ENCODE measurements at regions not wholly inside any gene's neighbourhood (a gene's known extent, or its start where the extent isn't known, plus 50 kb on each side); places are given as distances from the start of the nearest gene placed in this dataset.

- no peak for DNase-seq (ENCODE audit: low read depth)
- in situ Hi-C loops (cut with HindIII; ENCODE audit: low sequenced_read_pairs): no loop called here
- no peak for TF ChIP-seq CTCF (IDR thresholded peaks at IDR 0.05; ENCODE audit: low read depth, low read length, missing control alignments)
- H3K4me3 ChIP-seq (ENCODE audit: low read depth, low read length): no peak overlapping the region
Measured at GRCh38 chr1:57784356-57784755, 360.5 kb upstream of the DAB1 start.

- H3K4me3 ChIP-seq (ENCODE audit: low read depth, low read length): no peak overlapping the region
- in situ Hi-C loops (cut with HindIII; ENCODE audit: low sequenced_read_pairs): no loop called here
- DNase-seq (ENCODE audit: low read depth): no peak
- no peak for TF ChIP-seq CTCF (IDR thresholded peaks at IDR 0.05; ENCODE audit: low read depth, low read length, missing control alignments)
Measured at GRCh38 chr1:57782357-57782756, 358.5 kb upstream of the DAB1 start.

GRCh38 chr1:57772580-57773195 lies 348.8 kb upstream of the DAB1 start:
- no peak for TF ChIP-seq CTCF (IDR thresholded peaks at IDR 0.05; ENCODE audit: low read depth, low read length, missing control alignments)
- no peak overlapping the region for H3K4me3 ChIP-seq (ENCODE audit: low read depth, low read length)
- no peak for DNase-seq (ENCODE audit: low read depth)
- in situ Hi-C loops (cut with HindIII; ENCODE audit: low sequenced_read_pairs): no loop called here

GRCh38 chr1:57770772-57771171 lies 346.9 kb upstream of the DAB1 start:
- in situ Hi-C loops (cut with HindIII; ENCODE audit: low sequenced_read_pairs): no loop called here
- no peak overlapping the region for H3K4me3 ChIP-seq (ENCODE audit: low read depth, low read length)
- peak; percentile 35 for TF ChIP-seq CTCF (IDR thresholded peaks at IDR 0.05; ENCODE audit: low read depth, low read length, missing control alignments)
- DNase-seq (ENCODE audit: low read depth): no peak

GRCh38 chr1:57770236-57770635 lies 346.4 kb upstream of the DAB1 start:
- no peak for TF ChIP-seq CTCF (IDR thresholded peaks at IDR 0.05; ENCODE audit: low read depth, low read length, missing control alignments)

GRCh38 chr1:57761628-57762027 lies 337.8 kb upstream of the DAB1 start:
- no peak for TF ChIP-seq CTCF (IDR thresholded peaks at IDR 0.05; ENCODE audit: low read depth, low read length, missing control alignments)
- H3K4me3 ChIP-seq (ENCODE audit: low read depth, low read length): no peak overlapping the region
- in situ Hi-C loops (cut with HindIII; ENCODE audit: low sequenced_read_pairs): no loop called here
- DNase-seq (ENCODE audit: low read depth): no peak

More at GRCh38 chr1:57770236-57770635, 346.4 kb upstream of the DAB1 start:
- DNase-seq (ENCODE audit: low read depth): no peak
- no peak overlapping the region for H3K4me3 ChIP-seq (ENCODE audit: low read depth, low read length)
- in situ Hi-C loops (cut with HindIII; ENCODE audit: low sequenced_read_pairs): no loop called here

All from astrocyte of the cerebellum (primary cell).